GM19025 (cell line): ENCODE measurements at regions not wholly inside any gene's neighbourhood (a gene's known extent, or its start where the extent isn't known, plus 50 kb on each side); places are given as distances from the start of the nearest gene placed in this dataset.

Source experiments
- ATAC-seq: cut with Tn5 transposase; IDR thresholded peaks from one replicate; pipeline ENCODE4 v1.9.1; 2021; ENCODE audit warnings: mild to moderate bottlenecking, low read depth, moderate library complexity; ENCODE audit not compliant: unreplicated experiment

- no peak for ATAC-seq
These were observed 261.6 kb downstream of the SLITRK1 start for GRCh38 chr13:83620530-83621220.

GRCh38 chr13:83618966-83619365, 263.3 kb downstream of the SLITRK1 start:
- ATAC-seq, result no peak

DNA sequence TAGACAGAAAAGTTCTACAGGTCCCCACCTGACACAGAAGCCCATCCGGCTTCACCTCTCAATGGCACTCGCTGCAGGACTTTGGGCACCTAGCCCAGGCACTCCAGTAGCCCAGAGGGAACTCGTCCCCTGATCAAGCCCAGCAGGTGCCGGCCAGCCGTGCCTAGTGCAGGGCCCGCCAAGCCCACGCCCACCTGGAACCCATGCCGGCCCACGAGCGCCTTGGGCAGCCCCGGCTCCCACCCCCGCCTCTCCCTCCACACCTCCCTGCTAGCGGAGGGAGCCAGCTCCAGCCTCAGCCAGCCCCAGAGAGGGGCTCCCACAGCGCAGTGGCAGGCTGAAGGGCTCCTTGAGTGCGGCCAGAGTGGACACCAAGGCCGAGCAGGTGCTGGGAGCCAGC, 268.8 kb downstream of the SLITRK1 start:
- ATAC-seq, result no peak

- ATAC-seq, result no peak
These were observed 280.7 kb downstream of the SLITRK1 start for GRCh38 chr13:83601539-83601938.

GRCh38 chr13:83592095-83592494, 290.2 kb downstream of the SLITRK1 start:
- ATAC-seq, result no peak

GRCh38 chr13:83589814-83590213, 292.5 kb downstream of the SLITRK1 start:
- no peak for ATAC-seq

- no peak for ATAC-seq
These were observed 305.1 kb downstream of the SLITRK1 start for GRCh38 chr13:83577183-83577582.

DNA sequence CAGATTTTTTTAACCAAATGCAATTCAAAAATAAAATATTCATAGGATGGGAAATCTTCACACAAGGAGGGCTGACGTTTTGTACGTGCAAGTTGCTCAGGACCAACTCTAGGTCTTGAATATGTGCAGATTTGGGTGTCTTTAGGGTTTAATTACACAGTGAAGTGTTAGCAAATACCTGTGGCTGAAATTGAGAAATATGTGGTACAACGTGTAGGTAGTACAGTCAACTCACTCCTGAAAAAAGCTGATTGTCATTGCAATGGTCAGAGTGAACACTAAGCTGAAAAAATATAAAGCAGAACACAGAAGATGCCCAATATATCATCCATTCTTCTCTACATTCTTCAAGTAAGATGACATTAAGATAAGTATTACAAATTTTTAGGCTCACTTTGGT, 314.3 kb downstream of the SLITRK1 start:
- no peak for ATAC-seq

DNA sequence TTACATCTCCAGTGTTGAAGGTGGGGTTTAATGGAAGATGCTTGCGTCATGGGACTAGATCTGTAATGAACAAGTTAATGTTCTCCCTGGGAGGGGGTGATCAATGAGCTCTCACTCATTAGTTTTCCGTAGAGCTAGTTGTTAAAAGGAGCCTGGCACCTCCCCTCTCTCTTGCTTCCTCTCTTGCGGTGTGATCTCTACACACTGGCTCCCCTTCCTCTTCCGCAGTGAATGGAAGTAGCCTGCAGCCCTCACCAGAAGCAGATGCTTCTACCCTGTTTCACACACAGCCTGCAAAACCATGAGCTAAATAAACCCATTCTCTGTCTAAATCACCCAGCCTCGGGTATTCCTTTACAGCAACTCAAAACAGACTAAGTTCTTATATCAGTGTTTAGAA, 318.8 kb downstream of the SLITRK1 start:
- ATAC-seq, result no peak

DNA sequence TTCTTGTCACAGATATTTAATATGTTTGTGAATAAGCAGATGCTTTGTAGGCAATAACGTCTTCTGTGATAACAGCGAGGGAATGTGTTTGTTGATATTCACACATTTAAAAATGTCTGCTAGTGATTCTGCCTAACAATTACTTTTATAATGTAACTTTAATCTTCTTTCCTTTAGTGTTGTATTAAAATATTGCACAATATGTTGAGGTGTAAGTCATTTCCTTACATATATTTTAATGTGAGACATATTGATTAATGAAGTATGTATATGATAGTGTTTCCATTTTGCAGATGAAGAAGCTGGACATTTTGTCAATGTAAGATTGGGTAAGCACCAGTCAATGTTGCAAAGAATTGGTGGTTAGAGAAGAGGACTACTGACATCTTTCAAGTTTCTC, 324.4 kb downstream of the SLITRK1 start:
- ATAC-seq, result no peak

DNA sequence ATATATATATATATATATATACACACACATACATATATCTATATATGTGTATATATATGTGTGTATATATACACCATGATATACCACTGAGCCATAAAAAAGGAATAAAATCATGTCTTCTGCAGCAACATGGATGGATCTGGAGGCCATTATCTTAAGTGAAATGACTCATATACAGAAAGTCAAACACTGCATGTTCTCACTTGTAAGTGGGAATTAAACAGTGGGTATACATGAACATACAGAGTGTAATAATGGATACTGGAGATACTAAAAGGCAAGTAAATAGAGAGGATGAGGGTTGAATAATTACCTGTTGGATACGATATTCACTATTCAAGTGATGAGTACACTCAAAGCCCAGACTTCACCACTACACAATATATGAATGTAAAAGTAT, 332.6 kb downstream of the SLITRK1 start:
- ATAC-seq, result no peak

DNA sequence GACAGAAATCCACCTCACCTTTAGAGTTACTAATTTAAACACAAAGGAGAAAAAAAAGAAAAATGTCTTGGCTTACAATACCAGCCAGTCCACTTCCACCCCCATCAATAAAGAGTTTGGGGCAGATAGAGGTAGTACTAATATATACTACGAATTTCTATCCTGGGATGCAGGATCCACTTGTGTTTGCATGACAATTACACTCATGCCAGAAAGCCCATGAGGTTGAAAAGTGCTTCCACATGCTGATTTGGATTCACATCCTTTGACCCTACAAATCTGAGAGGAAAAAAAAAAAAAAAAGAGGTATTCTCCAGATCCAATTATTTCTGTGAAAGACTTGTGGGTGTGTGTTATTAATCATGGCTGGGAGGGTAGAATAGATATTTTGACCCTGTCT, 335.2 kb downstream of the SLITRK1 start:
- no peak for ATAC-seq

DNA sequence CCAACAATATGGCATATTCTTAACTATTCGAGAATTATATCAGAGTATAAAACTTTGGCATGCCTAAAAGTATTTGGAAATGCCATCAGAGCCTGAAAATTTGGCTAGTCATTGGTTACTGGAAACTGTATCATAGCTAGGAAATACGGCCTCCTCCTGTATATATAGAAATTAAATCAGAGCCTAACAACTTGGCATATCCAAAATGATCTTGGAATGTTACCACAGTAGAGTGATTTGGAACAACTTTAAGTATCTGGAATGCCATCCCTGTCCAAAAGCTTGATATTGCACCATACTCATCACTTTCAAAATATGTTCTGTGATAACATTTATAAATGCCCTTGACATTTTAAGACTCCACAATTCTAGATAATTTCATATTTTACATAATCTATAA, 335.8 kb downstream of the SLITRK1 start:
- no peak for ATAC-seq

GRCh38 chr13:83538636-83539035, 343.6 kb downstream of the SLITRK1 start:
- no peak for ATAC-seq

- no peak for ATAC-seq
These were observed 345.3 kb downstream of the SLITRK1 start for GRCh38 chr13:83536941-83537340.

- no peak for ATAC-seq
These were observed 346.1 kb downstream of the SLITRK1 start for GRCh38 chr13:83536153-83536552.

GRCh38 chr13:83532809-83533208, 349.5 kb downstream of the SLITRK1 start:
- no peak for ATAC-seq

- no peak for ATAC-seq
These were observed 351.3 kb downstream of the SLITRK1 start for GRCh38 chr13:83531022-83531421.

GRCh38 chr13:83516781-83517180, 365.5 kb downstream of the SLITRK1 start:
- ATAC-seq, result no peak

GRCh38 chr13:83515268-83516015, 366.8 kb downstream of the SLITRK1 start:
- no peak for ATAC-seq

DNA sequence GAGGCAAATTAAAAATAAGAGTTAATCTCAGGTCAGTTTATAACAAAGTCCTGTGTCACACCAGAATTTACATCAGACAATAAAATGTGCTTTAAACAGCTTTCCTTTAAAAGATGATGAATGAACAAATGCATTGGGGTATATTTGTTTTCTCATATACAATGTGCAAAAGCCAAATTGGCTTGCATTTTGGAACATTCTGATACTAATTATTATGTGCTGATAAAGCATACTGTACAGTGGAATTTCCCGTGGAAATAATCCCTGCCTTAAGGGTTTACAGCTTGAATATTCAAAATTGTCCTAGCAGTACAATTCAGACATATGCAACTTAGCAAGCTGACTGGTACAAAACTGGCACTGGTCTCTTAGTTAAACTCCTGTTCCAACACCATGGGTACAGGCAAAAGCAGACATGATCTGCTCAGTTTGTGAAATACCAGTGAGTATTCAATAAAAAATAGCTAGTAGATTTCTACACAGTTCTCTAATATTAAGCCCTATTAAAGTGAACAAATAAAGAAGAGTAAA, 373.4 kb downstream of the SLITRK1 start:
- no peak for ATAC-seq

GRCh38 chr13:83503424-83503823, 378.9 kb downstream of the SLITRK1 start:
- ATAC-seq, result no peak
